Mucosa of rectum (tissue), 2 donors: ENCODE measurements at regions not wholly inside any gene's neighbourhood (a gene's known extent, or its start where the extent isn't known, plus 50 kb on each side); places are given as distances from the start of the nearest gene placed in this dataset.
"Not testable (repeated sequence)": the region's sequence is repeated elsewhere in the genome, so short reads cannot be mapped to it uniquely, and the experiment has no call there.

ENCODE experiments used
- H3K27ac ChIP-seq, 2 donors: one replicate each; pipeline ENCODE4 v1.7.0; 2013; ENCODE audit warnings: inconsistent platforms in 2 of 2, low read depth in 2 of 2, low read length in 2 of 2
- H3K27me3 ChIP-seq, 2 donors: one replicate each; pipeline ENCODE4 v1.7.0; 2013; ENCODE audit warnings: low read length in 2 of 2; ENCODE audit not compliant: control insufficient read depth in 2 of 2, insufficient read depth in 2 of 2
- H3K36me3 ChIP-seq, 2 donors: one replicate each; pipeline ENCODE4 v1.7.0; 2013; ENCODE audit warnings: low read length in 2 of 2; ENCODE audit not compliant: control insufficient read depth in 2 of 2, insufficient read depth in 2 of 2
- H3K4me1 ChIP-seq, 2 donors: one replicate each; pipeline ENCODE4 v1.7.0; 2013; ENCODE audit warnings: low read length in 2 of 2, mild to moderate bottlenecking in 1 of 2; ENCODE audit not compliant: control insufficient read depth in 2 of 2, insufficient read depth in 2 of 2
- H3K4me3 ChIP-seq, 2 donors: one replicate each; pipeline ENCODE4 v1.7.0; 2013; ENCODE audit warnings: low read length in 2 of 2
- H3K9ac ChIP-seq, 2 donors: one replicate each; pipeline ENCODE4 v1.7.0; 2013; ENCODE audit warnings: low read length in 2 of 2, low read depth in 1 of 2, mild to moderate bottlenecking in 1 of 2
- H3K9me3 ChIP-seq, 2 donors: one replicate each; pipeline ENCODE4 v1.7.0; 2013; ENCODE audit warnings: low read length in 2 of 2; ENCODE audit not compliant: control insufficient read depth in 2 of 2
- donor health status: healthy.
- donor health status: Normal muscosa, but diverticular disease.

DNA sequence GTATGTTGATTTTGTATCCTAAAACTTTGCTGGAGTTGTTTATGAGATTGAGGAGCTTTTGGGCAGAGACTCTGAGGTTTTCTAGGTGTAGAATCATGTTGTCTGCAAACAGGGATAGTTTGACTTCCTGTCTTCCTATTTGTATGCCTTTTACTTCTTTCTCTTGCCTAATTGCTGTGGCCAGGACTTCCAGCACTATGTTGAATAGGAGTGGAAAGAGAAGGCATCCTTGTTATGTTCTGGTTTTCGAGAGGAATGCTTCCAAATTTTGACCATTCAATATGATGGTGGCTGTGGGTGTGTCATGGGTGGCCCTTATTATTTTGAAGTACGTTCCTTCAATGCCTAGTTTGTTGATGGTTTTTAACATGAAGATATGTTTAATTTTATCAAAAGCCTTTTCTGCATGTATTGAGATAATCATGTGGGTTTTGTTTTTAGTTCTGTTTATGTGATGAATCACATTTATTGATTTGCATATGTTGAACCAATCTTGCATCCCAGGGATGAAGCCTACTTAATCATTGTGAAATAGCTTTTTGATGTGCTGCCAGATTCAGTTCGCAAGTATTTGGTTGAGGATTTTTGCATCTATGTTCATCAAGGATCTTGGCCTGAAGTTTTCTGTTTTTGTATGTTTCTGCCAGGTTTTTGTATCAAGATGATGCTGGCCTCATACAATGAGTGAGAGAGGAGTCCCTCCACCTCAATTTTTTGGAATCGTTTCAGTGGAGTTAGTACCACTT is 188.1 kb downstream of the MINAR1 start:
- no peaks in the 10 kb centered on the region for H3K9me3 ChIP-seq
- no peaks in the 10 kb centered on the region for H3K36me3 ChIP-seq
- H3K27me3 ChIP-seq: no peaks in the 10 kb centered on the region
- H3K27ac ChIP-seq: no peak overlapping the region
- H3K4me1 ChIP-seq: no peaks in the 10 kb centered on the region
- H3K9ac ChIP-seq: no peak overlapping the region
- no peak overlapping the region for H3K4me3 ChIP-seq

DNA sequence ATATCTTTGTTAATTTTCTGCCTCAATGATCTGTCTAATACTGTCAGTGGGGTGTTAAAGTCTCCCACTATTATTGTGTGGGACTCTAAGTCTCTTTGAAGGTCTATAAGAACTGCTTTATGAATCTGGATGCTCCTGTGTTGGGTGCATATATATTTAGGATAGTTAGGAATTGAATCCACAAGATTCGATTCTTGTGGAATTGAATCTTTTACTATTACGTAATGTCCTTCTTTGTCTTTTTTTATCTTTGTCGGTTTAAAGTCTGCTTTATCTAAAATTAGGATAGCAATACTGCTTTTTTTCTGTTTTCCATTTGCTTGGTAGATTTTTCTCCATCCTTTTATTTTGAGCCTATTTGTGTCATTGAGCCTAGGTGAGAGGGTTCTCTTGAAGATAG is 189.7 kb downstream of the MINAR1 start:
- not testable (repeated sequence) for H3K9me3 ChIP-seq, H3K4me1 ChIP-seq, H3K9ac ChIP-seq, H3K4me3 ChIP-seq, H3K36me3 ChIP-seq, H3K27ac ChIP-seq, H3K27me3 ChIP-seq

DNA sequence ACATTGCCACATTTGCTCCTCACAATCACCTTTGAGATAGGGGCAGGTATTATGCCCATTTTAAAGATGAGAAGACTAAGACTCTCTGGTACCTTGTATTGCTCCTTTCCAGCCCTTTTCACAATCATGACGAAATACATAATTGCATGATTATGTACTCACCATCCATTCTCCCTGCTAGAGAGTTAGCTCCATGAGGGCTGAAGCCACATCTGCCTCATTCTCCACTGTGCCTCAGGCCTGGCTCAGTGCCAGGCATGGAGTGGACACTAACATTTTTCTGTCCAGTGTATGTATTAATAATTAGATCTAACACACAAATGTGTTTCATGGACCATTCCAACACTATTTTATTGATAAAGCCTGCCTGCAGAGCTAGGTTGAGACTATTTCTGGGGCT is 191.4 kb downstream of the MINAR1 start:
- Histone ChIP-seq H3K9me3 (no peaks in the 10 kb centered on the region), H3K4me1 (no peaks in the 10 kb centered on the region), H3K4me3 (no peak overlapping the region), H3K27me3 (no peaks in the 10 kb centered on the region), H3K36me3 (no peaks in the 10 kb centered on the region), H3K9ac (no peak overlapping the region), H3K27ac (no peak overlapping the region)

DNA sequence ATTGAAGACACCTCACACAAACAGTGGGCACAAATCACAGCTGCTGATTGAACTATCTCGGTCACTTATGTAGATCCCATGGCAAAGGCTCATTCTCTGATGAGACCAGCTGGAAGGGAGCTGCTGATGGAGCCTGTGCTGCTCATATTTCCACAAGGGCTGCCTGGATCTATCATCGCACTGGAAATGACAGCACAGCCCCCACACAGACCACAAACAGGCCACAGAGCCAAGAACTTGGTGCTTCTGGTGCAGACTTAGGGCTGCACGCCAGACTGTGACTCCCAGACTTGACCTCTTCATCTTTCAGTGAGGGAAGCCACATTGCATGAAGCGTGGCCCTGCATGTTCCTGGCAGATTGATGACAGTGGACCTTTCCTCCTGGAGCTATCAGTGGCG is 197.6 kb downstream of the MINAR1 start:
- Histone ChIP-seq H3K36me3 (no peaks in the 10 kb centered on the region), H3K4me1 (no peaks in the 10 kb centered on the region), H3K27me3 (no peaks in the 10 kb centered on the region), H3K9me3 (no peaks in the 10 kb centered on the region), H3K4me3 (no peak overlapping the region), H3K9ac (no peak overlapping the region), H3K27ac (no peak overlapping the region)

DNA sequence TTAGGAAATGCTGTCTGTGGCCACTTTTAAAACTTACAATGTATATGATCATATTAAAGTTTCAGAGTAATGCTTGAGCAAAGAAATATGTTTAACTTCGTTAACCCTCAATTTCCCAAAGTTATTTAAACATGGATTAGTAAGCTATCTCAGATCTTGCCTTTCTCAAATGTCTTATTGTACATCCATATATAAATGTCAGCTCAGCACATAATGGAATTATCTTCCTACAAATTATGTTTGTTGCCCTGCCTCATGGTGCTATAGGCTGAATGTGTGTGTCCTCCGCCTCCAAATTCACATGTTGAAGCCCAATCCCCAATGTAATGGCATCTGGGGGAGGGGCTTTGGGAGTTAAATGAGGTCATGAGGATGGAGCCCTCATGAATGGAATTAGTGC is 200.3 kb downstream of the MINAR1 start:
- no peaks in the 10 kb centered on the region for H3K36me3 ChIP-seq
- H3K4me3 ChIP-seq: no peak overlapping the region
- H3K27me3 ChIP-seq: no peaks in the 10 kb centered on the region
- no peak overlapping the region for H3K27ac ChIP-seq
- no peaks in the 10 kb centered on the region for H3K9me3 ChIP-seq
- no peaks in the 10 kb centered on the region for H3K4me1 ChIP-seq
- no peak overlapping the region for H3K9ac ChIP-seq

DNA sequence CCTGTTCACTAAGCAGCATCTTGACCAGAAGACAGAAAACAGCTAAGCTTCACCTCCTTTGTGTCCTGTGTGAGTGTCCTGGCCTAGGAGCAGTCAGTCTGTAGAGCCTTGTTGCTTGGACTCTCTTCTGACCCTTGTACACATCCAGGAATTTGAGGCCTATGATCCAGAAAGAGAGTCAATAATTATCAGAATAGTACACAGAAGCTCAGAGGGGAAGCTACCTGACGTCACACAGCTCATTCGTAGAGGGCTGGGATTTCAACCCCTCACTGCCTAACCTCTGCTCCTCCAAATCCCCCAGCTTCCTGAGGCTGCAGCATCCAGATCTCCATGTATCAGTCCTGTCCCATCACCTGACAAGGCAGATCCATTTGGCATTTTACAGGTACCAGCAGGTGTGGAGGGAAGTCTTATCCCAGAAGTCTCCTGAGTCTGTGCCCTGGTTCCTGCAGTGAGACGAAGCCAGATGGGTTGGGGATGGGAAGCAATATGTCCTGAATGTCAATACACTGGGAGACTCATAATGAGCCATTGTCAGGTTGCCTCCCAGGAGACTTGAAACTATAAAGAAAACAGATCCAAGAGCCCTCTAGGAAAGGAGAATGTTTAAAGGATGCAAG is 203.1 kb downstream of the MINAR1 start:
- H3K4me3 ChIP-seq: no peak overlapping the region
- H3K9ac ChIP-seq: no peak overlapping the region
- no peaks in the 10 kb centered on the region for H3K9me3 ChIP-seq
- no peaks in the 10 kb centered on the region for H3K36me3 ChIP-seq
- H3K27me3 ChIP-seq: no peaks in the 10 kb centered on the region
- H3K27ac ChIP-seq: no peak overlapping the region
- no peaks in the 10 kb centered on the region for H3K4me1 ChIP-seq

DNA sequence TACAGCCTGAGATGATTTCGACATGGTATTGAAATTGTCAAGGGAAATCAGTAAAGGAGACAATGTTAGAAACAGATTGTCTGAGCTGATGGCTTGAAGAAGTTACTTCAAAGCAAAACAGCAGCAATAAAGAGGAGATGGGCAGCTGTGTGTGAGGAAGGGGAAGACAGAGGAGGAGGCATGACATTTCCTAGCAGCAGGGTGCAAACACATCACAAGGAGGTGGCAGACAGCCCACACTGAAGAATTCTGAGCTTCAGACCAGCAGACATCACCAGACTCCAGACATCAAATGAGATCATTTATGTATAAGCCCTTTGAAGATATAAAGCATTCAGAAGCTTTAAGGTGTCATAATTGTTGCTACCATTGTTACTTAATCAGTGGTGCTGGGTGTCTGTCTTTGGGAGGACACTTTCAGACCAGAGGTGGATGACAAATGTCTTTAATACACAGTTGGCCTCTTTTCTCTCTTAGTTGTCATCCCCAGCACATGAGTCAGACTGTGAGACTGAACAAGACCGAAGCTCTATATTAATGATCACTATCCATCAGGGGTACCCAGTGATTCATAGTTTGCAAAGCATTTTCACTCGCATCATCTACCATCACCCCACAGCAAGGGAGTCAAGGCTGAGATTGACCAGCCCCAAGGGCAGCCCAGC is 203.9 kb downstream of the MINAR1 start:
- no peaks in the 10 kb centered on the region for H3K9me3 ChIP-seq
- H3K27ac ChIP-seq: no peak overlapping the region
- no peaks in the 10 kb centered on the region for H3K36me3 ChIP-seq
- no peaks in the 10 kb centered on the region for H3K27me3 ChIP-seq
- H3K4me1 ChIP-seq: no peaks in the 10 kb centered on the region
- no peak overlapping the region for H3K9ac ChIP-seq
- no peak overlapping the region for H3K4me3 ChIP-seq

DNA sequence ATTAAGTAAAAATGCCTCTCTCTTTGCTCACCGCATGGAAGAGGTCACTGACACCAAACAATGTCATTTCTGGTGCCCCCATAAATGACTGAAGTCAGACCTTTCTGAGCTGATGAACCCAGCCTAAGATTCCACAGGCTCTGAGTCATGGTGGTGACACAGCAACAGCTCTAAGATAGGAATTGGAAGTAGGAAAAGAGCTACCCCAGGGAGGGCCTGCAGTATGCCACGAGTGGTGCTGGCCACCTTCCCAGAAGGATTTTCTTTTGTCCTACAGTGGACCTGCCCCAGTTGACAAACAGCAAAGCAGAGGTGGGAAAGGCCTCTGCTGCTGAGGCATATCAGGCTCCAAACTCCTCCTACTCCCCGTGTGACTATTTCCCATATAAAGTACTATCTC is 208.1 kb downstream of the MINAR1 start:
- H3K36me3 ChIP-seq: no peaks in the 10 kb centered on the region
- H3K4me1 ChIP-seq: no peaks in the 10 kb centered on the region
- H3K4me3 ChIP-seq: no peak overlapping the region
- H3K27ac ChIP-seq: no peak overlapping the region
- no peak overlapping the region for H3K9ac ChIP-seq
- no peaks in the 10 kb centered on the region for H3K9me3 ChIP-seq
- no peaks in the 10 kb centered on the region for H3K27me3 ChIP-seq

DNA sequence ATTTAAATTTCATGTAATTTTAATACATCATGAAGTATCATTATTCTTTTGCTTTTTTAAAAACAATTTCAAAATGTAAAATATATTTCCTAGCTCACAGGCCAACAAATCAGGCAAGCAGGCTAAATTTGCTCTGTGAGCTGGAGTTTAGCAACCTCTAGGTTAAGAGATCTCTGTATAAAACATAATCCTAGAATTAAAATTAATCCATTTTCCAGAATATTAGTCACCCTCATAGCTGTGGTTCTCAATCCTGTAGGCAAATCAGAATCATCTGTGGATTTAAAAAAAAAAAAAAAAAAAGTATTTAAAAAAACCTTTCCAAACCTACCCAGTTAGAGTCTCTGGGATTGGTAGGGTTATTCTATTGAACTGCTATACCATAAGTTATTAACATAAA is 209.7 kb downstream of the MINAR1 start:
- Histone ChIP-seq H3K27me3 (no peaks in the 10 kb centered on the region), H3K36me3 (no peaks in the 10 kb centered on the region), H3K9me3 (no peaks in the 10 kb centered on the region), H3K4me1 (no peaks in the 10 kb centered on the region), H3K4me3 (no peak overlapping the region), H3K27ac (no peak overlapping the region), H3K9ac (no peak overlapping the region)

DNA sequence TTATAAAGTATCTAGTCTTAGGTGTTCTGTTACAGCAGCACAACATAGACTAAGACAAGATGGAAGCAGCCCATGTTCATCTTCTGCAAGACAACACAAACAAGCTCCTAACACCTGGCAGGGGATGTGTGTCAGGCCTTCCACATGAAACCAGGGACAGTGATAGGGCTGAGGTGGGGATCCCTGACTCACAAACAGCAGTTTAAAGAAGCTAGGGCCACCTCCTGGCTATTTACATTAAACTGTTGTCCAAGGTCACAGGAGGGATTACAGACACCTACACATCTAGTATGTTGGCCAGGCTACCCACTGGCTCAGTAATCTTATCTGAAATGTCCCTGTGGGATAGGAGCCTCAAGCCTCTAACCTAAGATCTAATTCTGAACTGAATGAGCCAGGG is 211.3 kb downstream of the MINAR1 start:
- no peak overlapping the region for H3K4me3 ChIP-seq
- no peaks in the 10 kb centered on the region for H3K36me3 ChIP-seq
- no peak overlapping the region for H3K9ac ChIP-seq
- no peaks in the 10 kb centered on the region for H3K27me3 ChIP-seq
- no peaks in the 10 kb centered on the region for H3K4me1 ChIP-seq
- H3K27ac ChIP-seq: no peak overlapping the region
- no peaks in the 10 kb centered on the region for H3K9me3 ChIP-seq
